Caki2 (cell line): ENCODE measurements at regions not wholly inside any gene's neighbourhood (a gene's known extent, or its start where the extent isn't known, plus 50 kb on each side); places are given as distances from the start of the nearest gene placed in this dataset.
"Not testable (repeated sequence)": the region's sequence is repeated elsewhere in the genome, so short reads cannot be mapped to it uniquely, and the experiment has no call there.

Experiments used
- DNase-seq: peaks from one replicate; pipeline ENCODE4 v3.0.0-alpha.2; 2015; ENCODE audit warnings: low read depth
- in situ Hi-C: cut with HindIII; loops from 2 replicates; pipeline ENCODE4 v1.10.0; 2016; ENCODE audit warnings: low sequenced_read_pairs, low pct_unique_long_range_greater_than_20kb, mixed read lengths

DNA sequence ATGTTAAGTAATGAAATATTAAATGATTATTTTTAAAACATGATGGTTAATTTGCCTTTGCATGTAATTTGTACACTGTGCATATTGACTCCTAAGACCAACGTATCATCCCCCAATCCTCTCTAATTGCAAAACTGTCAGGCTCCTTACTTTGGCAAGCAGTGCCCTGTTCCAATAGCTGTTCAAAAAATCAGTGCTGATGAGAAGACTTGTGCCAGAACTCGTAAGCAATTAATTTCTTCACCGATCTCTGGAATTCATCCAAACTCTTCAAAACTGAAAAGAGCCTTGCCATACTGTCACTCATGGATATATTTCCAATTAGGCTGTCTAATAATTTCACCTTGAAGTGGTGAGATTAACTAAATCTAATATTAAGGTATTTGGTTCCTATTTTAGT lies 493.9 kb upstream of the NDST4 start:
- DNase-seq = no peak
- in situ Hi-C loops = no loop called here

DNA sequence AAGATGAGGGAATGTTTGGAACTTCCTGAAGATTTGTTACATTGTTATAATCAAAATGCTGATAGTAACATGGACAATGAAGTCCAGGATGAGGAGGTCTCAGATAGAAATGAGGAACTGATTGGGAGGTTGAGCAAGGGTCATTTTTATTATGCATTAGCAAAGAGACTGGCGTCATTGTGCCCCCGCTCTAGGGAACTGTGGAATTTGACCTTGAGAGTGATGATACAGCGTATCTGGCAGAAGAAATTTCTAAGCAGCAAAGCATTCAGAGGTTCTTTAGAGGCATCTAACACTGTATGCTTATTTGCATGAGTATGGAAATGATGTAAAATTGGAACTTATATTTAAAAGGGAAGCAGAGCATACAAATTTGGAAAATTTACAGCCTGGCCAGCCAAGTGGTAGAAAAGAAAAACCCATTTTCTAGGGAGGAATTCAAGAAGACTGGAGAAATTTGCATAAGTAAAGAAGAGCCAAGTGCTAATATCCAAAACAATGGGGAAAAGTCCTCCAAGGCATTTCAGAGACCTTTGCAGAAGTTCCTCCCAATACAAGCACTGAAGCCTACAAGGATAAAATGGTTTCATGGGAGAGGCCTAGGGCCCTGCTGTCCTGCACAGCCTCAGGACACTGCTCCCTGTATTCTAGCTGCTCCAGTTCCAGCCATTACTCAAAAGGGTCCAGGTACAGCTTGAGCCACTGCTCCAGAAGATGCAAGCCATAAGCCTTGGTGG lies 483.0 kb upstream of the NDST4 start:
- in situ Hi-C loops = no loop called here
- DNase-seq = no peak

DNA sequence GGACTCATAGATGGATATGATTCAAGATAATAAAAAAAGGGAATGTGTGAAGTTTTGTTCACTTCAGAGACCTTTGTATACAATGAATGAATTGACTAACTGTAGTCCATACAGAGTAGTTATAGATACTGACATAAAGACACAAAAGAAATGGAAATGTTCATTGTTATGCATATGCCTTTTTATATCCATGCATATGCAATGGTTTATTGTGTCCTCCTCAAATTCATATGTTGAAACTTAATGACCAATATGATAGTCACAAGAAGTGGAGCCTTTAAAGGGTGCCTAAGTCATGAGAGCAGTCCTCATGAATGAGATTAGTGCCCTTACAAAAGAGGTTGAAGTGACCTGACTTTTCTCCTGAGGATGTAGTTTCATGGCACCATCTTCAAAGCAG lies 467.5 kb upstream of the NDST4 start:
- in situ Hi-C loops = no loop called here
- no peak for DNase-seq

DNA sequence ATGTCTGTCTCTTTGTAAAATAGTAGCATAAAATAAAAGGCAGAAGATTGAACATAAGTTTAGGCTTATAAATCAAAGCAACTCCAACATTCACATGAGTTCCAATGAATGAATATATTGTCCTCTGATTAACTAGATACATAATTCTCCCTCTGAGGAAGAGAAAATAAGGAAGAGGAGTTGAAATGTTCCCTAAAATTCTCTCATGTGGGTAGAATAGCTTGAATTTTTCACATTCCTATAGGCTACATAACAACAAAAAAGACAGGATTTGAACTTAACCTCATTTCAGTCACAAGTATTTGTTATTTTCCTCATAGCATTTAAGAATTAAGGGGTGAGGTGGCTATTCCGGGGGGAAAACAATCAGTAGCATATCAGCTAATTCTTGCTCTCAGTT lies 462.4 kb upstream of the NDST4 start:
- DNase-seq = no peak
- in situ Hi-C loops = no loop called here

DNA sequence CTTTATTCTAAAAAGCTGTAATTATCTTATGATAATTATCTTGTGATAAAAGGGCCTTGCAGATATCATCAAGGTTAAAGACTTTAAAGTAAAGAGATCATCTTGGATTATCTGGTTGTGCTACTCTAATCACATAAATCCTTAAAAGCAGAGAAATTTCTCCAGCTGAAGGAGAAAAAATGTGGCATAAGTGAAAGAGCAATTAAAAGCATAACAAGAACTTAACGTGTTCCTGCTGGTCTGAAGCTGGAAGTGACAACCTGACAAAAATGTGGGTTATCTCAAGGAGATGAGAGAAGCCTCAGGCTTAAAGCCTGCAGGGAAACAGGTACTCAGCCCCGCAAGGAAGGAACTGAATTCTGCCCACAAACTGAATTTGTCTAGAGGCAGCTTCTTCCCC lies 449.1 kb upstream of the NDST4 start:
- DNase-seq = no peak
- in situ Hi-C loops = no loop called here

DNA sequence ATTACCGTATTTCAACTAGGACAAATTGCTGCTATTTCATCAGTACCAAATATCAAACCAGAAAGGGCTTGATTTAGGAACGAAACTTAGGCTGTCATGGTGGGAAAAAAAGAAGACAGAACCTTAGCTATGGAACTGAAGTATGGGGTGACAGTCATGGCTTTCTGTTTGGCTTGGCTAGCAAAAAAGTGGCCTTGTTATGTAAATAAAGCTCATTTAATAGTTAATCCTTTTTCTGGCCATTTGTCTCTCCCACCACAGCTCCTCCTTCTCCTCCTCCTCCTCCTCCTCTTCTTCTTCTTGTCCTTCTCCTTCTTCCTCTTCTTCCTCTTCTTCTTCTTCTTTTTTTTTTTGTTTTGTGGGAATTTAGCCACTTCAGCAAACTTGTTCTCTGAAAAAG lies 434.7 kb upstream of the NDST4 start:
- in situ Hi-C loops = no loop called here
- no peak for DNase-seq

DNA sequence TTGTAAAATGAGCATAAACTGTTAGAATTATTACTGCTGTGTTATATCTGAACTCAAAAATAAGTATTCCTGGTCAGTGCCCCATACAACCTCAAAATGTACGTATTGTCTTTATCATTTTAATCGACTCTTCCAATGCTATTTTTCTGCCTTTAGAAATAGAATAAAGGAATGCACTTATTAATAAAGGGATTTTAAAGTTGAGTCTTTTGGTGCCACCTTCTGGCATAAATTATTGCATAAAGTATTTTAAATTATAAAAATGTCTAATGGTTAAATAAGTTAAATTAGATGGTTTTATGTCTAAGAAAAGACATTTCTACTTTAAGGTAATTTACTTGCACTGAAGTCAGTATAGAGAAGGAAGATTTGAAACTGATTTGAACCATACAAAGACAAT lies 424.0 kb upstream of the NDST4 start:
- no peak for DNase-seq
- in situ Hi-C loops = no loop called here

DNA sequence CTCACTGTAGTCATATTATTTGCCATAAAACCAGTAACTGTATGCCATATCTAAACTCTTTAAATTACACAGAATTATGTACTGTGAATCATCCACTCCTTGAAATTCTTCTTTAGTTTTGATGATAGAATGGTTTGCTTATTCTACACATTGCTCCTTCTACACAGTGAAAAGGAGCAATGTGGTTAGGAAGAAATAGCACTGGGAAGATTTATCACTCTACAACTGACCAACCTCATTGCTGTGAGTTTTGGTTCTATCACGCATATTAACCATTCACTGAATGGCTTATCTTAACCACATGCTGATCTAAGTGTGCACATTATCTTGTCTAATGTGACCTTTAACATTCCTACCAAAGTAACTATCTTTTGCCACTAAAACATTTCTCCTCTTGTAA lies 415.7 kb upstream of the NDST4 start:
- no peak for DNase-seq
- in situ Hi-C loops = no loop called here

DNA sequence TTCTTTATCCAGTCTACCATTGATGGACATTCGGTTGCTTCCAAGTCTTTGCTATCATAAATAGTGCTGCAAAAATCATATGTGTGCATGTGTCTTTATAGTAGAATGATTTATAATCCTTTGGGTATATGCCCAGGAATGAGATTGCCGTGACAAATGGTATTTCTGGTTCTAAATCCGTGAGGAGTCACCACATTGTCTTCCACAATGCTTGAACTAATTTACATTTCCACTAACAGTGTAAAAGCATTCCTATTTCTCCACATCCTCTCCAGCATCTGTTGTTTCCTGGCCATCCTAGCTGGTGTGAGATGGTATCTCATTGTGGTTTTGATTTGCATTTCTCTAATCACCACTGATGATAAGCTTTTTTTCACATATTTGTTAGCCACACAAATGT lies 406.1 kb upstream of the NDST4 start:
- in situ Hi-C loops, DNase-seq: not testable (repeated sequence)

DNA sequence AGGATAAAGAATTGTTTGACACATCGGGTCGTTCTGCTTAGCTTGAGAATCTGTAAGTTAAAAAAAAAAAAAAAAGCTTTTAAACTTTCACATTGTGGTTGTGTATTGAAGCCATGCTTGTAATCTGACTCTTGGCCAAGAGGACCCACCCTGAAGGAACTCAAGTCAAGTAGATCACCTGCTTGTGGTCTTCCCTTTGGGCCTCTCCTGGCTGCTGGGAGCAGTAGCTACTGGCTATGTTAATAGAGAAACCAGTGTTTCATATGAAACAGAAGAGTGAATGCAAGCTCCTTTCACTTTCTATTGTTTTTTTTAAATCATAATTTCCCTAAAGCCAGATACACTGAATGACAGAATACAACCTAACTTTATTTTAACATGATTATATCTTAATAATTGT lies 402.4 kb upstream of the NDST4 start:
- in situ Hi-C loops = no loop called here
- DNase-seq = no peak

DNA sequence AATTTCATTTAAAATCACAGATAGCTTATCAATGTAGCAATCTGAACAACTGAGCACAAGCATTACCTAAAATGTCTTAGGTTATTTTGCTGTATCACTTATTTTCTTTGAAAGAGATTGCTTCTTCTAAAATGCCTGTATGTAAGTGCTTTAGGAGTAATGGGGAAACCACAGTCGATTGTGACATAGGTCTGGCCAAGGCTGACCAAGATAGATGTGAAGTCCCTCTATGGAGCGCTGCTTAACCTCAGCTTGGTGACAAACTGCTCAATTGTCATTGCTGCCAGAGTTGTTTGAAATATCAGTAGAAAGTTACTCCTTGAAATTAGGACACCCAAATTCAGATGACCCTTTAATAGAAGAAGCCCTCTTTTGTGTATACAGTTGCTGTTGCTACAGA lies 401.9 kb upstream of the NDST4 start:
- no peak for DNase-seq
- in situ Hi-C loops = no loop called here

DNA sequence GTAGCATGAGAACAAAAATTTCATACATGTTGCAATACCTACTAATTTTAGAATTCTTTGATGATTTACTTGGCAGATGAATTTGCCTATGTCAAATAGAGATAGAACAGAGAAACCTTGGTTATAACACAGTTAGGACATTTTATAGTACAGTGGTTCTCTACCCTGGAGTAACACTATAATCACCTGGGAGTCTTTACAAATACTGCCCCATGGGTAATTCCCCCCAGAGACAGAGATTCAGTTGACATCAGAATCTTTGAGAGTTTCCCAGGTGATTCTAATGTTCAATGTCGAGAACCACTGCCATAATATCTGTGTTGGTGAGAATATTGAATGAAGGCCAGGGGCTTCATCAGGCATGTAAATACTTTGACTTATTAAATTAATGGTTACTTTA lies 401.3 kb upstream of the NDST4 start:
- DNase-seq = no peak
- in situ Hi-C loops = no loop called here

DNA sequence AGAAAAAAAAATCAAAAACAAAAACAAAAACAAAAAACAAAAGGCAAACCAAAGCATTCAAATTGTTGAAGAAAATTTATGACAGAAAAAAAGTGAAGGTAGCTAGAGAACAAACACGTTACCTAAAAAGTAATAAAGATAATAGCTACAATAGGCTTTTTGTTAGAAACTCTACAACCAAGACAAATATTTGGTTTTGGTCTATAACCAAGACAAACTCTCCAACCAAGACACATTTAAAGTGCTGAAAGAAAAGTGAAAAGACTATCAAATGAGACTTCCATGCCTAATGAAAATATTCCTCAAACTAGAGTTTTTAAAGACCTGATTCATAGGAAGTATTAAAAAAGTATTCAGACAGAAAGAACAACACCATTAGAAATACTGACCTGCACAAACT lies 391.9 kb upstream of the NDST4 start:
- in situ Hi-C loops = no loop called here
- no peak for DNase-seq

DNA sequence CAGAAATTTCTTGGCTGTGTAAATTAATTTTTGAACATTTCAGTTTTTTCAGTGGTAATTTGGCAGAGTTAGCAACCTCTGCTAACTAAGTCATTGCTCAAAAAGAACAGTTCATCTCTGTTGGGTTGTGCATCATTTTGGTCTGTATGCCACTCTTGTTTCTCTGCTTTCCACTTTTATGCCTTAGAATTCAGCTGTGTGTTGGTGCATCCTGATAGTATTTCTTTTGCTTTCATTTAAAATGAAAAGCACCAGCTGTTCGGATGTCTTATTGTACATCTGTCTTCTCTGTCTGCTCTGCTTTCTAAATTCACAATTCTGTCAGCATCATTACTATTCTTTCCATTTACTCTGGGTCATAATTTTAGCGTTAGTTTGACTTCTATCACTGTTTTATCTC lies 388.2 kb upstream of the NDST4 start:
- no peak for DNase-seq
- in situ Hi-C loops = no loop called here

DNA sequence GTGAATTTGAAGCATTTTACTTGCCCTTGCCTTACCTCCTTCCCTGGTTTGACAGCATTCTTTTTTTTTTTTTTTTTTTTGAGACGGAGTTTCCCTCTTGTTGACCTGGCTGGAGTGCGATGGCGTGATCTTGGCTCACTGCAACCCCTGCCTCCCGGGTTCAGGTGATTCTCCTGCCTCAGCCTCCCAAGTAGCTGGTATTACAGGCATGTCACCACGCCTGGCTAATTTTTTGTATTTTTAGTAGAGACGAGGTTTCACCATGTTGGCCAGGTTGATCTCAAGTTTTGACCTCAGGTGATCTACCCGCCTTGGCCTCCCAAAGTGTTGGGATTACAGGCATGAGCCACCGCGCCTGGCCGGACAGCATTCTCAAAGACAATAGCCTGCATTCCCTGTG lies 380.4 kb upstream of the NDST4 start:
- in situ Hi-C loops = not testable (repeated sequence)

DNA sequence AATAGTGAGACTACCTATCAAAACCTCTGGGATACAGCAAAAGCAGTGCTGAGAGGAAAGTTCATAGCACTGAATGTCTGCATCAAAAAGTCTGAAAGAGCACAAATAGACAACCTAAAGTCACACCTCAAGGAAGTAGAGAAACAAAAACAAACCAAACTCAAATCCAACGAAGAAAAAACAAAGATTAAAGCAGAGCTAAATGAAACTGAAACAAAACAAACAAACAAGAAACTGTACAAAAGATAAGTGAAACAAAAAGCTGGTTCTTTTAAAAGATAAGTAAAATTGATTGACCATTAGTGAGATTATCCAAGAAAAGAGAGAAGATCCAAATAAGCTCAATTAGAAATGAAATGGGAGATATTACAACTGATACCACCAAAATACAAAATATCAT lies 378.3 kb upstream of the NDST4 start:
- DNase-seq = no peak
- in situ Hi-C loops = no loop called here

More for the DNA sequence above, 380.4 kb upstream of the NDST4 start:
- DNase-seq = not testable (repeated sequence)

DNA sequence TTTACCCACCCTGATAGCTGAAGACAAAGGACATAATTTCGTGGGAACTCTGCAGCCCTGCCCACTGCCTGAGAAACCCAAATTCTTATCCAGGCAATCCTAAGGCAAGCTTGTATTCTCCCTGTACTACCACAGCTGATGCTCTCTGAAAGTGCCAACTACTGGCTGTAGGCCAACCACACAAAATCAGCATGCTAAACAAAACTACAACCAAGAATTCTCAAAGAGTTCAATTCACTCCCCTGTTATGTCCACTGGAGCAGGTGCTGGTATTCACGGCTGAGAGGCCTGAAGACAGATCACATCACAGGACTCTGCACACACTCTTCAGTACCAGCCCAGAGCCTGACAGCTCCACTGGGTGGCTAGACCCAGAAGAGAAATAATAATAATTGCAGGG lies 375.9 kb upstream of the NDST4 start:
- in situ Hi-C loops = no loop called here
- DNase-seq = no peak

DNA sequence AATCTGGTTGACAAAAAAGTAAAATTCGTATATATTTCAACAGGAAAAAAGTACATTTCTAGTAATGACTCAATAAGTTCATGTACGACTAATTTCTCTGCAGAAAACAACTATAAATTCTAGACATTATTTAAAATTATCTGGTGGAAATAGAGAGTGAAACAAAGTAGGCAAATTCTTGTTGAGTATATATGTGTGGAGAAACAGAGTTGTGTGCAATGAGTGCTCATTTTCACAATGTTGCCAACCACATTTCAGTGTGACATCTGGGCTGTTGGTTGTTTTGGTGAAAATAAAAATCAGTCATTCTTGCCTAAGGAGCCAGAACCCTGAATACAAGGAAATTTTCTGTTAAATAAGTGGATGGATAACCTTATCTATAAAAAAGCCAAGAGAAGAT lies 372.0 kb upstream of the NDST4 start:
- in situ Hi-C loops = no loop called here
- DNase-seq = no peak

DNA sequence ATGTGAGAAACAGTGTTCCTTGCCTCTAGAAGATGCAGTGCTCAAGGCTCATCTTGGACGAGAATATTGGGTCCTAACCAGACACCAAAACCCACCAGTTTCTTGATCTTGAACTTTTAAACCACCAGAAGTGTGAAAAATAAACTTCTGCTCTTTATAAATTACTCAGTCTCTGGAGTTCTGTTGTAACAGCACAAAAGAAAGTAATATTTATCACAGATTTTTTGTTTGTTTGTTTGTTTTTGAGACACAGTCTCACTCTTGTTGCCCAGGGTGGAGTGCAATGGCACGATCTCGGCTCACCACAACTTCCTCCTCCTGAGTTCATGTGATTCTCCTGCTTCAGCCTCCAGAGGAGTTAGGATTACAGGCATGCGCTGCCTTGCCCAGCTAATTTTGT lies 371.1 kb upstream of the NDST4 start:
- no peak for DNase-seq
- in situ Hi-C loops = no loop called here

DNA sequence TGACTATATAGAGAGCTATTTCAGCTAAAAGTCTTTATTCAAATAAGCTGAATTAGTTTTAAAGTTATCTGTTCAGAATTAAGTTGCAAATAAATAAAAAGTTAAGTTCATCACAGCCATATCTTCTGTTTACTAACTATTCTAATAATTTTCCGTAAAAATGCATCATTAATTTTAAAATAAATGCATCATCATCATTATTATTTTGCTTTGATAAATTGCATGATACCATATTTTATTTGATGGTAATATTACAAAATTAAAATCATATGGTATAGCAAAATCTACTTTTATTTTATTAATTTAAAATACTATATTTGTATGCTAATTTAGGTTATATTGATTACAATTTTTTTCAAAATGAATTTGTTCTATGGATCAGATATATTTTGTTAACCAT lies 357.3 kb upstream of the NDST4 start:
- DNase-seq = no peak
- in situ Hi-C loops = no loop called here

DNA sequence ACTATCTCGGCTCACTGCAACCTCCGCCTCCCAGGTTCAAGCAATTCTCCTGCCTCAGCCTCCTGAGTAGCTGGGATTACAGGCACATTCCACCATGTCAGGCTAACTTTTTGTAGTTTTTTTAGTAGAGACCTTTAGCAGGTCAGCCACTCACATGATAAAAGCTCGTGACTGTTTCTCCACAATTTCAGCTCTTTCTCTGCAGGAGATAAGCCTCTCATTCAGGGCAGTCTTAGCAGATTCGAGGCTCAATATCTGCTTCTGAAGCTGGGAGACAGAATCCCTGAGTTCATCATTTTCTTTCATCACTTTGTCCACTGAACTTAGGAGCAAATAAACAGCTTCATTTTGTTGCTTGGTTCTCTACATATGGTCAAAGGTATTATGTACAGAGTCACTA lies 345.9 kb upstream of the NDST4 start:
- in situ Hi-C loops, DNase-seq: not testable (repeated sequence)
